ENCODE measurements at regions not wholly inside any gene's neighbourhood (a gene's known extent, or its start where the extent isn't known, plus 50 kb on each side); places are given as distances from the start of the nearest gene placed in this dataset.

GRCh38 chr2:41719756-41720155 lies 328.1 kb upstream of the PKDCC start:
- DNase-seq (ENCODE audit: low read depth in 1 of 2, low spot score in 1 of 2) = no peak
- TF ChIP-seq CTCF (IDR thresholded peaks at IDR 0.05; ENCODE audit: insufficient read depth, low read length) (no peak), SPI1 (IDR thresholded peaks at IDR 0.05; ENCODE audit: borderline replicate concordance, low read depth) (no peak), REST (IDR thresholded peaks at IDR 0.05; ENCODE audit: insufficient replicate concordance, low read depth) (no peak), GABPA (IDR thresholded peaks at IDR 0.05; ENCODE audit: low read depth) (no peak), POLR2AphosphoS5 (IDR thresholded peaks at IDR 0.05; ENCODE audit: low read depth) (no peak)
- Histone ChIP-seq H3K4me3 (replicated peaks; ENCODE audit: insufficient read depth, low read length) (no peak overlapping the region), H3K27ac (replicated peaks) (no peak overlapping the region), H3K27me3 (ENCODE audit: insufficient read depth, poor library complexity, severe bottlenecking) (no peaks in the 10 kb centered on the region)

GRCh38 chr2:41720331-41721251 lies 327.2 kb upstream of the PKDCC start:
- Histone ChIP-seq H3K27me3 (ENCODE audit: insufficient read depth, poor library complexity, severe bottlenecking) (no peaks in the 10 kb centered on the region), H3K27ac (replicated peaks) (no peak overlapping the region), H3K4me3 (replicated peaks; ENCODE audit: insufficient read depth, low read length) (no peak overlapping the region)
- TF ChIP-seq GABPA (IDR thresholded peaks at IDR 0.05; ENCODE audit: low read depth) (no peak), CTCF (IDR thresholded peaks at IDR 0.05; ENCODE audit: insufficient read depth, low read length) (no peak), SPI1 (IDR thresholded peaks at IDR 0.05; ENCODE audit: borderline replicate concordance, low read depth) (no peak), POLR2AphosphoS5 (IDR thresholded peaks at IDR 0.05; ENCODE audit: low read depth) (no peak), REST (IDR thresholded peaks at IDR 0.05; ENCODE audit: insufficient replicate concordance, low read depth) (no peak)
- no peak for DNase-seq (ENCODE audit: low read depth in 1 of 2, low spot score in 1 of 2)

GRCh38 chr2:41722668-41723369 lies 325.0 kb upstream of the PKDCC start:
- Histone ChIP-seq H3K27ac (replicated peaks) (no peak overlapping the region), H3K4me3 (replicated peaks; ENCODE audit: insufficient read depth, low read length) (no peak overlapping the region), H3K27me3 (ENCODE audit: insufficient read depth, poor library complexity, severe bottlenecking) (no peaks in the 10 kb centered on the region)
- TF ChIP-seq GABPA (IDR thresholded peaks at IDR 0.05; ENCODE audit: low read depth) (no peak), SPI1 (IDR thresholded peaks at IDR 0.05; ENCODE audit: borderline replicate concordance, low read depth) (no peak), REST (IDR thresholded peaks at IDR 0.05; ENCODE audit: insufficient replicate concordance, low read depth) (no peak), CTCF (IDR thresholded peaks at IDR 0.05; ENCODE audit: insufficient read depth, low read length) (no peak), POLR2AphosphoS5 (IDR thresholded peaks at IDR 0.05; ENCODE audit: low read depth) (no peak)
- no peak for DNase-seq (ENCODE audit: low read depth in 1 of 2, low spot score in 1 of 2)

All from HL-60 (cell line).